GM18861 (cell line): ENCODE measurements at regions not wholly inside any gene's neighbourhood (a gene's known extent, or its start where the extent isn't known, plus 50 kb on each side); places are given as distances from the start of the nearest gene placed in this dataset.
"Not testable (repeated sequence)": the region's sequence is repeated elsewhere in the genome, so short reads cannot be mapped to it uniquely, and the experiment has no call there.

Experiments
- ATAC-seq: cut with Tn5 transposase; IDR thresholded peaks from one replicate; pipeline ENCODE4 v1.9.1; 2021; ENCODE audit not compliant: unreplicated experiment

- no peak for ATAC-seq
Measured at GRCh38 chr5:174612686-174613085, 111.7 kb upstream of the MSX2 start.

GRCh38 chr5:174614500-174615135 is 109.8 kb upstream of the MSX2 start:
- no peak for ATAC-seq

GRCh38 chr5:174616036-174616435 is 108.3 kb upstream of the MSX2 start:
- no peak for ATAC-seq

- no peak for ATAC-seq
Measured at GRCh38 chr5:174617285-174617684, 107.1 kb upstream of the MSX2 start.

GRCh38 chr5:174617910-174618309 is 106.5 kb upstream of the MSX2 start:
- ATAC-seq = no peak

- ATAC-seq = no peak
Measured at GRCh38 chr5:174618589-174618988, 105.8 kb upstream of the MSX2 start.

GRCh38 chr5:174622067-174622466 is 102.3 kb upstream of the MSX2 start:
- no peak for ATAC-seq

GRCh38 chr5:174623018-174623417 is 101.4 kb upstream of the MSX2 start:
- no peak for ATAC-seq

- ATAC-seq = no peak
Measured at GRCh38 chr5:174623433-174624019, 100.9 kb upstream of the MSX2 start.

GRCh38 chr5:174624733-174625522 is 99.5 kb upstream of the MSX2 start:
- ATAC-seq = no peak

- no peak for ATAC-seq
Measured at GRCh38 chr5:174625591-174626350, 98.6 kb upstream of the MSX2 start.

- no peak for ATAC-seq
Measured at GRCh38 chr5:174626369-174626920, 97.9 kb upstream of the MSX2 start.

- ATAC-seq = no peak
Measured at GRCh38 chr5:174636094-174636493, 88.3 kb upstream of the MSX2 start.

GRCh38 chr5:174642816-174643405 is 81.5 kb upstream of the MSX2 start:
- no peak for ATAC-seq

GRCh38 chr5:174644436-174644835 is 79.9 kb upstream of the MSX2 start:
- ATAC-seq = no peak

GRCh38 chr5:174644923-174645322 is 79.5 kb upstream of the MSX2 start:
- no peak for ATAC-seq

- no peak for ATAC-seq
Measured at GRCh38 chr5:174645677-174646076, 78.7 kb upstream of the MSX2 start.

- ATAC-seq = not testable (repeated sequence)
Measured at GRCh38 chr5:174648618-174649017, 75.8 kb upstream of the MSX2 start.

GRCh38 chr5:174649391-174649790 is 75.0 kb upstream of the MSX2 start:
- ATAC-seq = no peak

GRCh38 chr5:174654442-174654841 is 69.9 kb upstream of the MSX2 start:
- ATAC-seq = no peak

- ATAC-seq = no peak
Measured at GRCh38 chr5:174655351-174655750, 69.0 kb upstream of the MSX2 start.
